KG1 (cell line): ENCODE measurements at regions not wholly inside any gene's neighbourhood (a gene's known extent, or its start where the extent isn't known, plus 50 kb on each side); places are given as distances from the start of the nearest gene placed in this dataset.

ENCODE experiments used
- DNase-seq: peaks from one replicate; lab custom pipeline; 2025; lab: John Stamatoyannopoulos, UW

- no peak for DNase-seq
Measured at GRCh38 chr13:33372251-33372919, 86.8 kb upstream of the STARD13 start.

GRCh38 chr13:33373624-33374023, 88.1 kb upstream of the STARD13 start:
- DNase-seq, result no peak

GRCh38 chr13:33375421-33375820, 89.9 kb upstream of the STARD13 start:
- no peak for DNase-seq

- DNase-seq, result no peak
Measured at GRCh38 chr13:33376212-33376611, 90.7 kb upstream of the STARD13 start.

- DNase-seq, result no peak
Measured at GRCh38 chr13:33377411-33377810, 91.9 kb upstream of the STARD13 start.

GRCh38 chr13:33377825-33378224, 92.3 kb upstream of the STARD13 start:
- DNase-seq, result no peak

- no peak for DNase-seq
Measured at GRCh38 chr13:33379608-33380007, 94.1 kb upstream of the STARD13 start.

- DNase-seq, result no peak
Measured at GRCh38 chr13:33380487-33381079, 95.0 kb upstream of the STARD13 start.

GRCh38 chr13:33381180-33381579, 95.6 kb upstream of the STARD13 start:
- DNase-seq, result no peak

GRCh38 chr13:33381906-33382305, 96.4 kb upstream of the STARD13 start:
- DNase-seq, result no peak

GRCh38 chr13:33383724-33384577, 98.4 kb upstream of the STARD13 start:
- DNase-seq, result no peak

- DNase-seq, result no peak
Measured at GRCh38 chr13:33388286-33388998, 102.9 kb upstream of the STARD13 start.

GRCh38 chr13:33392794-33393405, 107.3 kb upstream of the STARD13 start:
- no peak for DNase-seq

- DNase-seq, result no peak
Measured at GRCh38 chr13:33394294-33394932, 108.9 kb upstream of the STARD13 start.

- DNase-seq, result no peak
Measured at GRCh38 chr13:33401238-33401637, 115.7 kb upstream of the STARD13 start.

- no peak for DNase-seq
Measured at GRCh38 chr13:33402975-33403374, 117.4 kb upstream of the STARD13 start.

GRCh38 chr13:33403807-33404362, 118.3 kb upstream of the STARD13 start:
- no peak for DNase-seq

GRCh38 chr13:33405371-33405770, 119.8 kb upstream of the STARD13 start:
- no peak for DNase-seq

- no peak for DNase-seq
Measured at GRCh38 chr13:33409673-33410510, 124.3 kb upstream of the STARD13 start.

- DNase-seq, result no peak
Measured at GRCh38 chr13:33410619-33411018, 125.1 kb upstream of the STARD13 start.
